HCT116 (cell line): ENCODE measurements at regions not wholly inside any gene's neighbourhood (a gene's known extent, or its start where the extent isn't known, plus 50 kb on each side); places are given as distances from the start of the nearest gene placed in this dataset.

ENCODE experiments used
- ATAC-seq: fragments of 200-7000 bp; cut with Tn5 transposase; 2 replicates; pipeline ENCODE4 v1.9.1; 2020; ENCODE audit warnings: mild to moderate bottlenecking, moderate library complexity
- BruUV-seq: library from RNA; stranded (reverse); fragments of 400-500 nt; replicated peaks from 2 replicates; lab custom pipeline; 2021; lab: Mats Ljungman, UMichigan
- CTCF ChIA-PET: fragments of 300-600 bp; sonication (Branson Sonifier 250); formaldehyde crosslinking; loops from one replicate; lab custom pipeline; 2021; ENCODE audit warnings: antibody characterized with exemption; lab: Charles Lee
- POLR2A ChIA-PET: fragments of 300-600, 350-600 bp; sonication (Branson Sonifier 250); formaldehyde crosslinking; loops from one replicate; lab custom pipeline; 2021; ENCODE audit warnings: antibody characterized with exemption; lab: Charles Lee
- RAD21 ChIA-PET, 2 experiments: fragments of 300-600 bp; sonication (Branson Sonifier 250); formaldehyde crosslinking; loops; one replicate each; lab custom pipeline; 2023; ENCODE audit warnings: low total read pairs in 2 of 2; ENCODE audit not compliant: uncharacterized antibody in 2 of 2, unreplicated experiment in 2 of 2, low non-redundant PET in 1 of 2; lab: Charles Lee
- DNase-seq: peaks from one replicate; pipeline ENCODE4 v3.0.0-alpha.2; 2010; ENCODE audit warnings: low read depth, low spot score
- H2AFZ ChIP-seq: fragments of 200-600 bp; shearing (Covaris generic), sonication (generic); 2 replicates; pipeline ENCODE4 v1.6.1; 2017; ENCODE audit warnings: low read depth, mixed run types, mixed read lengths, antibody characterized with exemption, low read length; ENCODE audit not compliant: poor library complexity, severe bottlenecking
- H3K27ac ChIP-seq: 2 replicates; pipeline ENCODE4 v1.5.1; 2012; ENCODE audit warnings: low read depth, low read length
- H3K27me3 ChIP-seq: fragments of 200-600 bp; sonication (generic); 2 replicates; pipeline ENCODE4 v1.6.1; 2016; ENCODE audit warnings: mixed run types, low read length, mixed read lengths; ENCODE audit not compliant: insufficient read depth
- H3K36me3 ChIP-seq, 2 experiments: fragments of 200-500 bp in 1 of 2; fragments of 200-600 bp in 1 of 2; sonication (Bioruptor generic) in 1 of 2; sonication (generic) in 1 of 2; 2 replicates each; pipeline versions ENCODE4 v1.5.1 to v1.6.1; 2014 to 2016; ENCODE audit warnings: low read length in 2 of 2, inconsistent platforms in 1 of 2, mixed read lengths in 1 of 2, mixed run types in 1 of 2; ENCODE audit not compliant: insufficient read depth in 2 of 2, control insufficient read depth in 1 of 2
- H3K4me1 ChIP-seq, 2 experiments: fragments of 200-600 bp in 1 of 2; sonication (generic) in 1 of 2; 2 replicates each; pipeline versions ENCODE4 v1.5.1 to v1.6.1; 2012 to 2017; ENCODE audit warnings: low read length in 2 of 2, inconsistent platforms in 1 of 2, mild to moderate bottlenecking in 1 of 2, mixed read lengths in 1 of 2, mixed run types in 1 of 2, moderate library complexity in 1 of 2; ENCODE audit not compliant: insufficient read depth in 2 of 2, control insufficient read depth in 1 of 2
- H3K4me2 ChIP-seq: fragments of 200-600 bp; sonication (generic); 2 replicates; pipeline ENCODE4 v1.6.1; 2017; ENCODE audit warnings: mixed run types, low read length, mixed read lengths
- H3K4me3 ChIP-seq, 2 experiments: fragments of 200-600 bp in 1 of 2; sonication (generic) in 1 of 2; replicated peaks in 1 of 2; 2 replicates each; pipeline ENCODE4 v1.5.1; 2011 to 2016; ENCODE audit warnings: low read length in 2 of 2, control low read depth in 1 of 2, low read depth in 1 of 2, mild to moderate bottlenecking in 1 of 2, mixed read lengths in 1 of 2, mixed run types in 1 of 2
- H3K79me2 ChIP-seq: fragments of 200-600 bp; sonication (generic); 2 replicates; pipeline ENCODE4 v1.6.1; 2017; ENCODE audit warnings: mild to moderate bottlenecking, mixed run types, low read length, moderate library complexity, mixed read lengths; ENCODE audit not compliant: insufficient read depth
- H3K9ac ChIP-seq: fragments of 200-600 bp; sonication (generic); 2 replicates; pipeline ENCODE4 v1.6.1; 2016; ENCODE audit warnings: low read length, mixed read lengths
- H3K9me2 ChIP-seq: fragments of 200-600 bp; sonication (generic), shearing (Covaris generic); 2 replicates; pipeline ENCODE4 v1.6.1; 2017; ENCODE audit warnings: mixed run types, mild to moderate bottlenecking, moderate library complexity; ENCODE audit not compliant: insufficient read depth
- H3K9me3 ChIP-seq, 2 experiments: fragments of 200-500 bp in 1 of 2; fragments of 200-600 bp in 1 of 2; sonication (Bioruptor generic) in 1 of 2; sonication (generic) in 1 of 2; 2 replicates each; pipeline ENCODE4 v1.6.1; 2014 to 2017; ENCODE audit warnings: low read length in 2 of 2, mixed read lengths in 2 of 2, inconsistent platforms in 1 of 2, low read depth in 1 of 2, mild to moderate bottlenecking in 1 of 2, mixed run types in 1 of 2, moderate library complexity in 1 of 2; ENCODE audit not compliant: control insufficient read depth in 1 of 2, insufficient read depth in 1 of 2
- H4K20me1 ChIP-seq: fragments of 200-600 bp; sonication (generic), shearing (Covaris generic); 2 replicates; pipeline ENCODE4 v1.6.1; 2017; ENCODE audit warnings: mixed run types, mild to moderate bottlenecking, moderate library complexity; ENCODE audit not compliant: insufficient read depth
- CBX3 ChIP-seq: IDR thresholded peaks from 2 replicates; pipeline ENCODE4 v1.6.1; 2012; ENCODE audit warnings: low read depth
- CEBPB ChIP-seq: IDR thresholded peaks from 2 replicates; pipeline ENCODE4 v1.6.1; 2012; ENCODE audit warnings: low read depth
- EGR1 ChIP-seq: IDR thresholded peaks from 2 replicates; pipeline ENCODE4 v1.6.1; 2012; ENCODE audit warnings: low read depth
- EZH2phosphoT487 ChIP-seq: fragments of 200-600 bp; IDR thresholded peaks from 2 replicates; pipeline ENCODE4 v1.6.1; 2018; ENCODE audit warnings: antibody characterized with exemption, borderline replicate concordance
- FOSL1 ChIP-seq: IDR thresholded peaks from 2 replicates; pipeline ENCODE4 v1.6.1; 2012; ENCODE audit warnings: low read depth
- JUND ChIP-seq: IDR thresholded peaks from 2 replicates; pipeline ENCODE4 v1.6.1; 2012
- MAX ChIP-seq: IDR thresholded peaks from 2 replicates; pipeline ENCODE4 v1.6.1; 2012
- POLR2A ChIP-seq: IDR thresholded peaks from 2 replicates; pipeline ENCODE4 v1.7.0; 2011; ENCODE audit warnings: borderline replicate concordance; ENCODE audit not compliant: insufficient read depth, insufficient read length; ENCODE audit errors: extremely low read depth
- POLR2AphosphoS5 ChIP-seq: IDR thresholded peaks from 2 replicates; pipeline ENCODE4 v1.6.1; 2011; ENCODE audit warnings: mild to moderate bottlenecking, low read depth, low read length, moderate library complexity
- RAD21 ChIP-seq: IDR thresholded peaks from 2 replicates; pipeline ENCODE4 v1.6.1; 2012; ENCODE audit warnings: low read depth, mild to moderate bottlenecking
- REST ChIP-seq: IDR thresholded peaks from 2 replicates; pipeline ENCODE4 v1.6.1; 2012; ENCODE audit warnings: low read depth
- SIN3A ChIP-seq: IDR thresholded peaks from 2 replicates; pipeline ENCODE4 v1.6.1; 2012; ENCODE audit warnings: low read depth
- SP1 ChIP-seq: IDR thresholded peaks from 2 replicates; pipeline ENCODE4 v1.6.1; 2012; ENCODE audit warnings: low read depth
- SRF ChIP-seq: IDR thresholded peaks from 2 replicates; pipeline ENCODE4 v1.6.1; 2012; ENCODE audit warnings: low read depth
- TCF7L2 ChIP-seq: IDR thresholded peaks from 2 replicates; pipeline ENCODE4 v1.7.0; 2011; ENCODE audit warnings: borderline replicate concordance, inconsistent platforms; ENCODE audit not compliant: insufficient read depth, insufficient read length; ENCODE audit errors: extremely low read depth
- ZBTB33 ChIP-seq: IDR thresholded peaks from 2 replicates; pipeline ENCODE4 v1.6.1; 2011; ENCODE audit warnings: mild to moderate bottlenecking, low read length, moderate library complexity; ENCODE audit not compliant: insufficient replicate concordance; ENCODE audit errors: extremely low read depth
- ZFX ChIP-seq: fragments of 450-650 bp; IDR thresholded peaks from 2 replicates; pipeline ENCODE4 v1.6.1; 2017
- ZNF274 ChIP-seq: fragments of 200-500 bp; sonication (Bioruptor generic); IDR thresholded peaks from 2 replicates; pipeline ENCODE4 v1.6.1; 2014; ENCODE audit warnings: mild to moderate bottlenecking, low read depth, low read length, inconsistent platforms
- intact Hi-C: fragments of 100-400 bp; cut with micrococcal nuclease; formaldehyde crosslinking; loops from 2 replicates; pipeline ENCODE4 v1.10.0; 2022

GRCh38 chr4:84417997-84418709 is 80.9 kb downstream of the NKX6-1 start:
- Histone ChIP-seq H3K9ac (no peak overlapping the region), H3K4me1 (no peaks in the 10 kb centered on the region), H3K9me2 (no peaks in the 10 kb centered on the region), H2AFZ (no peak overlapping the region), H3K27me3 (no peaks in the 10 kb centered on the region), H3K9me3 (no peaks in the 10 kb centered on the region), H3K36me3 (no peaks in the 10 kb centered on the region), H3K79me2 (no peaks in the 10 kb centered on the region), H3K4me2 (no peak overlapping the region), H3K4me3 (no peak overlapping the region), H4K20me1 (no peaks in the 10 kb centered on the region), H3K27ac (no peak overlapping the region)
- POLR2A ChIA-PET: no interaction called here
- no peak for DNase-seq
- RAD21 ChIA-PET: no interaction called here
- TF ChIP-seq ZBTB33: no peak
- no peak for TF ChIP-seq EGR1
- BruUV-seq: no TSS peak
- CTCF ChIA-PET: no interaction called here
- ATAC-seq: no peak
- intact Hi-C loops: no loop called here

- H3K9me2 ChIP-seq: no peaks in the 10 kb centered on the region
- CTCF ChIA-PET: no interaction called here
- no peak overlapping the region for H2AFZ ChIP-seq
Measured at GRCh38 chr4:84413976-84414375, 85.1 kb downstream of the NKX6-1 start.

More at GRCh38 chr4:84413976-84414375, 85.1 kb downstream of the NKX6-1 start:
- ChIA-PET RAD21 (no interaction called here), POLR2A (no interaction called here)
- Histone ChIP-seq H3K36me3 (no peaks in the 10 kb centered on the region), H3K4me2 (no peak overlapping the region), H3K4me3 (no peak overlapping the region), H4K20me1 (no peaks in the 10 kb centered on the region), H3K27me3 (no peaks in the 10 kb centered on the region), H3K27ac (no peak overlapping the region), H3K79me2 (no peaks in the 10 kb centered on the region), H3K9me3 (no peaks in the 10 kb centered on the region), H3K4me1 (no peaks in the 10 kb centered on the region), H3K9ac (no peak overlapping the region)
- ATAC-seq (no peak), DNase-seq (no peak)
- TF ChIP-seq CBX3 (no peak), POLR2AphosphoS5 (no peak), SIN3A (no peak), SP1 (no peak), MAX (no peak), ZFX (no peak), CEBPB (no peak), REST (no peak), JUND (no peak), TCF7L2 (no peak), ZNF274 (no peak), EZH2phosphoT487 (no peak), RAD21 (no peak), POLR2A (no peak), SRF (no peak), FOSL1 (no peak)
- intact Hi-C loops: no loop called here
- BruUV-seq: no TSS peak
